GM18868 (cell line): ENCODE measurements at regions not wholly inside any gene's neighbourhood (a gene's known extent, or its start where the extent isn't known, plus 50 kb on each side); places are given as distances from the start of the nearest gene placed in this dataset.

Experiments
- ATAC-seq: cut with Tn5 transposase; IDR thresholded peaks from one replicate; pipeline ENCODE4 v1.9.1; 2021; ENCODE audit warnings: mild to moderate bottlenecking, moderate library complexity; ENCODE audit not compliant: unreplicated experiment

GRCh38 chr2:66929632-66930338, 467.3 kb upstream of the ETAA1 start:
- ATAC-seq = no peak

GRCh38 chr2:66930339-66931220, 466.6 kb upstream of the ETAA1 start:
- ATAC-seq = no peak

- no peak for ATAC-seq
Observed at GRCh38 chr2:66938471-66938967, 458.6 kb upstream of the ETAA1 start.

GRCh38 chr2:66940080-66940479, 457.1 kb upstream of the ETAA1 start:
- no peak for ATAC-seq

- no peak for ATAC-seq
Observed at GRCh38 chr2:66948234-66948633, 448.9 kb upstream of the ETAA1 start.

GRCh38 chr2:66957198-66957597, 439.9 kb upstream of the ETAA1 start:
- ATAC-seq = no peak

GRCh38 chr2:66957677-66958076, 439.5 kb upstream of the ETAA1 start:
- no peak for ATAC-seq

- ATAC-seq = no peak
Observed at GRCh38 chr2:66960161-66960560, 437.0 kb upstream of the ETAA1 start.

GRCh38 chr2:66962716-66963115, 434.4 kb upstream of the ETAA1 start:
- ATAC-seq = no peak

- ATAC-seq = no peak
Observed at GRCh38 chr2:66966631-66967030, 430.5 kb upstream of the ETAA1 start.

GRCh38 chr2:66968946-66969345, 428.2 kb upstream of the ETAA1 start:
- ATAC-seq = no peak

- no peak for ATAC-seq
Observed at GRCh38 chr2:66981074-66981473, 416.1 kb upstream of the ETAA1 start.

GRCh38 chr2:66982766-66983165, 414.4 kb upstream of the ETAA1 start:
- no peak for ATAC-seq

GRCh38 chr2:66984864-66985263, 412.3 kb upstream of the ETAA1 start:
- ATAC-seq = no peak

GRCh38 chr2:66985906-66986305, 411.2 kb upstream of the ETAA1 start:
- no peak for ATAC-seq

GRCh38 chr2:66987733-66988132, 409.4 kb upstream of the ETAA1 start:
- no peak for ATAC-seq

- ATAC-seq = no peak
Observed at GRCh38 chr2:66994654-66995053, 402.5 kb upstream of the ETAA1 start.

GRCh38 chr2:66995636-66996035, 401.5 kb upstream of the ETAA1 start:
- ATAC-seq = no peak

GRCh38 chr2:67002618-67003371, 394.3 kb upstream of the ETAA1 start:
- no peak for ATAC-seq

GRCh38 chr2:67006373-67006960, 390.7 kb upstream of the ETAA1 start:
- ATAC-seq = no peak

GRCh38 chr2:67008155-67008554, 389.0 kb upstream of the ETAA1 start:
- no peak for ATAC-seq
